Uterus (tissue), 3 donors: ENCODE measurements at regions not wholly inside any gene's neighbourhood (a gene's known extent, or its start where the extent isn't known, plus 50 kb on each side); places are given as distances from the start of the nearest gene placed in this dataset.
A peak's percentile ranks its signal among the peaks of the same experiment; 100 is the strongest.

Experiments
- DNase-seq, 2 donors: peaks; one replicate each; pipeline ENCODE4 v3.0.0-alpha.2; 2019 to 2020
- H3K27ac ChIP-seq, 2 donors: fragments of 200-600 bp; sonication (generic); 1 replicate in 1 of 2; 2 replicates in 1 of 2; pipeline ENCODE4 v1.5.1; 2016 to 2018
- H3K27me3 ChIP-seq, 2 donors: fragments of 200-600 bp; sonication (generic); one replicate each; pipeline ENCODE4 v1.5.1; 2018 to 2019; ENCODE audit warnings: control low read depth in 1 of 2
- H3K36me3 ChIP-seq, 2 donors: fragments of 200-600 bp; sonication (generic); one replicate each; pipeline ENCODE4 v1.5.1; 2019; ENCODE audit warnings: control low read depth in 1 of 2
- H3K4me1 ChIP-seq, 2 donors: fragments of 200-600 bp; sonication (generic); one replicate each; pipeline ENCODE4 v1.5.1; 2018 to 2019; ENCODE audit warnings: control low read depth in 1 of 2
- H3K4me3 ChIP-seq, 2 donors: fragments of 200-600 bp; sonication (generic); 1 replicate in 1 of 2; 2 replicates in 1 of 2; pipeline ENCODE4 v1.5.1; 2018 to 2019; ENCODE audit warnings: mild to moderate bottlenecking in 1 of 2
- H3K9me3 ChIP-seq, 2 donors: fragments of 200-600 bp; sonication (generic); one replicate each; pipeline ENCODE4 v1.5.1; 2019; ENCODE audit warnings: control low read depth in 1 of 2
- CTCF ChIP-seq, 4 experiments: fragments of 200-600 bp in 2 of 4; fragments of 450-650 bp in 2 of 4; sonication (generic) in 2 of 4; IDR thresholded peaks; one replicate each; pipeline ENCODE4 v1.5.1; 2016 to 2019; ENCODE audit warnings: antibody characterized with exemption in 4 of 4, mild to moderate bottlenecking in 2 of 4, moderate library complexity in 1 of 4
- POLR2A ChIP-seq, 2 donors: fragments of 450-650 bp; IDR thresholded peaks; one replicate each; pipeline ENCODE4 v1.6.1; 2016; ENCODE audit warnings: antibody characterized with exemption in 2 of 2, mild to moderate bottlenecking in 1 of 2, moderate library complexity in 1 of 2
- intact Hi-C: fragments of 100-400 bp; cut with DNase I; formaldehyde crosslinking; loops from one replicate; pipeline ENCODE4 v1.15.1; 2023; ENCODE audit warnings: low total_unique reads
- donor health status: DM: yes; HTN: yes; CAD: no.

GRCh38 chr1:29465755-29466154, 229.4 kb downstream of the PTPRU start:
- H3K4me1 ChIP-seq = no peaks in the 10 kb centered on the region
- intact Hi-C loops = no loop called here
- peaks cover 0 to 5% of the 10 kb centered on the region in 2 donors for H3K9me3 ChIP-seq
- no peak overlapping the region for H3K27ac ChIP-seq
- TF ChIP-seq POLR2A (IDR thresholded peaks at IDR 0.05) (no peak), CTCF (IDR thresholded peaks at IDR 0.05) (no peak)
- DNase-seq = no peak
- no peaks in the 10 kb centered on the region for H3K27me3 ChIP-seq
- no peak overlapping the region for H3K4me3 ChIP-seq
- H3K36me3 ChIP-seq = no peaks in the 10 kb centered on the region

GRCh38 chr1:29462096-29462495, 225.8 kb downstream of the PTPRU start:
- Histone ChIP-seq H3K36me3 (no peaks in the 10 kb centered on the region), H3K4me3 (no peak overlapping the region), H3K9me3 (peaks cover 0 to 5% of the 10 kb centered on the region in 2 donors), H3K27ac (no peak overlapping the region), H3K27me3 (no peaks in the 10 kb centered on the region), H3K4me1 (no peaks in the 10 kb centered on the region)
- TF ChIP-seq POLR2A (IDR thresholded peaks at IDR 0.05) (no peak), CTCF (IDR thresholded peaks at IDR 0.05) (no peak)
- DNase-seq = peak in 1 of 2 donors; percentile 4
- intact Hi-C loops = no loop called here

- no peaks in the 10 kb centered on the region for H3K36me3 ChIP-seq
- no peaks in the 10 kb centered on the region for H3K4me1 ChIP-seq
- no peaks in the 10 kb centered on the region for H3K27me3 ChIP-seq
- H3K27ac ChIP-seq = no peak overlapping the region
- DNase-seq = no peak
- H3K9me3 ChIP-seq = peaks cover 0 to 5% of the 10 kb centered on the region in 2 donors
- intact Hi-C loops = no loop called here
- TF ChIP-seq CTCF (IDR thresholded peaks at IDR 0.05) (no peak), POLR2A (IDR thresholded peaks at IDR 0.05) (no peak)
- H3K4me3 ChIP-seq = no peak overlapping the region
Observed at GRCh38 chr1:29461115-29461739, 224.9 kb downstream of the PTPRU start.

GRCh38 chr1:29460694-29461093, 224.4 kb downstream of the PTPRU start:
- DNase-seq = no peak
- H3K27me3 ChIP-seq = no peaks in the 10 kb centered on the region
- H3K4me3 ChIP-seq = no peak overlapping the region
- H3K4me1 ChIP-seq = no peaks in the 10 kb centered on the region
- no peak for TF ChIP-seq POLR2A (IDR thresholded peaks at IDR 0.05)
- no peak for TF ChIP-seq CTCF (IDR thresholded peaks at IDR 0.05)
- no peaks in the 10 kb centered on the region for H3K36me3 ChIP-seq
- H3K27ac ChIP-seq = no peak overlapping the region
- intact Hi-C loops = no loop called here
- peaks cover 0 to 3% of the 10 kb centered on the region in 2 donors for H3K9me3 ChIP-seq

- Histone ChIP-seq H3K36me3 (no peaks in the 10 kb centered on the region), H3K27ac (no peak overlapping the region), H3K4me1 (no peaks in the 10 kb centered on the region), H3K9me3 (no peaks in the 10 kb centered on the region), H3K4me3 (no peak overlapping the region), H3K27me3 (no peaks in the 10 kb centered on the region)
- DNase-seq = no peak
- TF ChIP-seq CTCF (IDR thresholded peaks at IDR 0.05) (no peak), POLR2A (IDR thresholded peaks at IDR 0.05) (no peak)
- intact Hi-C loops = no loop called here
Observed at GRCh38 chr1:29460041-29460610, 223.8 kb downstream of the PTPRU start.
